Caco-2 (cell line): ENCODE measurements at regions not wholly inside any gene's neighbourhood (a gene's known extent, or its start where the extent isn't known, plus 50 kb on each side); places are given as distances from the start of the nearest gene placed in this dataset.

Source experiments
- BruUV-seq: library from RNA; stranded (reverse); fragments of 400-500 nt; replicated peaks from 2 replicates; lab custom pipeline; 2021; lab: Mats Ljungman, UMichigan
- CTCF ChIA-PET: fragments of 300-600 bp; sonication (Branson Sonifier 250); formaldehyde crosslinking; loops from one replicate; lab custom pipeline; 2022; ENCODE audit warnings: antibody characterized with exemption; lab: Charles Lee
- POLR2A ChIA-PET: fragments of 300-600 bp; sonication (Branson Sonifier 250); formaldehyde crosslinking; loops from one replicate; lab custom pipeline; 2022; ENCODE audit warnings: antibody characterized with exemption; lab: Charles Lee
- DNase-seq, 2 experiments: peaks; one replicate each; pipeline versions ENCODE4 v3.0.0 to v3.0.0-alpha.2; 2020 to 2022
- H3K27me3 ChIP-seq: replicated peaks from 2 replicates; pipeline ENCODE4 v1.6.0; 2011; ENCODE audit warnings: low read length; ENCODE audit not compliant: control insufficient read depth, insufficient read depth
- H3K36me3 ChIP-seq: 2 replicates; pipeline ENCODE4 v1.5.1; 2011; ENCODE audit warnings: low read length; ENCODE audit not compliant: control insufficient read depth, insufficient read depth
- H3K4me1 ChIP-seq: fragments of 250-450 bp; sonication (Bioruptor Pico); 2 replicates; pipeline ENCODE4 v1.5.1; 2020; ENCODE audit warnings: mild to moderate bottlenecking
- H3K4me3 ChIP-seq: 2 replicates; pipeline ENCODE4 v1.5.1; 2011; ENCODE audit warnings: low read depth, mild to moderate bottlenecking, control low read depth, low read length
- H3K9me3 ChIP-seq: fragments of 250-450 bp; sonication (Bioruptor Pico); 2 replicates; pipeline ENCODE4 v1.5.1; 2020; ENCODE audit warnings: mild to moderate bottlenecking, moderate library complexity
- H3K27ac Mint-ChIP-seq: one replicate; pipeline ENCODE4 v1.8.0; 2022; ENCODE audit warnings: mixed read lengths; ENCODE audit not compliant: unreplicated experiment
- H3K27me3 Mint-ChIP-seq: one replicate; pipeline ENCODE4 v1.8.0; 2022; ENCODE audit warnings: mixed read lengths; ENCODE audit not compliant: insufficient read depth, unreplicated experiment
- H3K36me3 Mint-ChIP-seq: one replicate; pipeline ENCODE4 v1.8.0; 2022; ENCODE audit warnings: mild to moderate bottlenecking, mixed read lengths; ENCODE audit not compliant: insufficient read depth, unreplicated experiment
- H3K4me1 Mint-ChIP-seq: one replicate; pipeline ENCODE4 v1.8.0; 2022; ENCODE audit warnings: low read depth, mixed read lengths; ENCODE audit not compliant: unreplicated experiment
- H3K4me3 Mint-ChIP-seq: one replicate; pipeline ENCODE4 v1.8.0; 2022; ENCODE audit warnings: mild to moderate bottlenecking, moderate library complexity, mixed read lengths; ENCODE audit not compliant: unreplicated experiment
- H3K9me3 Mint-ChIP-seq: one replicate; pipeline ENCODE4 v1.8.0; 2022; ENCODE audit warnings: mixed read lengths; ENCODE audit not compliant: unreplicated experiment
- CTCF ChIP-seq, 2 experiments: fragments of 200-600 bp in 1 of 2; IDR thresholded peaks; 1 replicate in 1 of 2; 2 replicates in 1 of 2; pipeline versions ENCODE4 v1.5.1 to v1.8.0; 2011 to 2022; ENCODE audit warnings: antibody characterized with exemption in 1 of 2, control low read depth in 1 of 2, inconsistent platforms in 1 of 2, low read depth in 1 of 2, low read length in 1 of 2, mild to moderate bottlenecking in 1 of 2, moderate library complexity in 1 of 2; ENCODE audit not compliant: insufficient read depth in 1 of 2, severe bottlenecking in 1 of 2, unreplicated experiment in 1 of 2
- intact Hi-C: fragments of 100-400 bp; cut with micrococcal nuclease; formaldehyde crosslinking; loops from one replicate; pipeline ENCODE4 v1.10.0; 2022; ENCODE audit not compliant: unreplicated experiment

GRCh38 chr9:81213456-81213855 is 475.9 kb downstream of the TLE1 start:
- Mint-ChIP-seq H3K4me1 (no peaks in the 10 kb centered on the region), H3K27ac (no peak overlapping the region), H3K36me3 (no peaks in the 10 kb centered on the region), H3K9me3 (no peaks in the 10 kb centered on the region), H3K27me3 (no peaks in the 10 kb centered on the region), H3K4me3 (no peak overlapping the region)
- H3K9me3 ChIP-seq: no peaks in the 10 kb centered on the region
- DNase-seq: no peak
- BruUV-seq: no TSS peak
- intact Hi-C loops: no loop called here
- ChIA-PET POLR2A (no interaction called here), CTCF (no interaction called here)
- H3K4me1 ChIP-seq: no peaks in the 10 kb centered on the region
- no peaks in the 10 kb centered on the region for H3K36me3 ChIP-seq
- no peaks in the 10 kb centered on the region for H3K27me3 ChIP-seq
- H3K4me3 ChIP-seq: no peak overlapping the region
- no peak for TF ChIP-seq CTCF (IDR thresholded peaks at IDR 0.05; ENCODE audit: insufficient read depth in 1 of 2, low read depth in 1 of 2, low read length in 1 of 2, severe bottlenecking in 1 of 2, unreplicated experiment in 1 of 2)

DNA sequence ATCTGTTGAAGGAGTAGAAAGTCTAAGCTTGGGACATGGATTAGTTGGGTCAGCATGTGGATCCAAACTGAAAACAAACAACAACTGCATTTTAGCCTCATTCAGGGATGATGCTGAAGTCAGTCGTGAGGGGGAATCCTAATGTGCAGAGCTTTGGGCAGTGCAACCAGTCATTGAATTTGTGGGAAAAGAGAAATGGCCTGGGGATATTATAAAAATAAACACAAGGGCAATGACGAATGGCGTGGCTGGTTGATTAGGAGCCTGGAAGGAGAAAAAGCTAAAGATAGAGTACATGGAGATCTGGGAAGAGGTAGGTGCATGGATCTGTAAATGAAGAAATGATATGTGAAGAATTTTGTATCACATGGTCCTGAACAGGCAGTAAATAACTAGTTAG is 477.6 kb downstream of the TLE1 start:
- no peaks in the 10 kb centered on the region for H3K9me3 Mint-ChIP-seq
- no peaks in the 10 kb centered on the region for H3K27me3 Mint-ChIP-seq
- no peak for TF ChIP-seq CTCF (IDR thresholded peaks at IDR 0.05; ENCODE audit: insufficient read depth in 1 of 2, low read depth in 1 of 2, low read length in 1 of 2, severe bottlenecking in 1 of 2, unreplicated experiment in 1 of 2)
- H3K4me3 ChIP-seq: no peak overlapping the region
- ChIA-PET CTCF (no interaction called here), POLR2A (no interaction called here)
- H3K4me3 Mint-ChIP-seq: no peak overlapping the region
- no peaks in the 10 kb centered on the region for H3K27me3 ChIP-seq
- no peaks in the 10 kb centered on the region for H3K4me1 ChIP-seq
- intact Hi-C loops: no loop called here
- BruUV-seq: no TSS peak
- H3K4me1 Mint-ChIP-seq: no peaks in the 10 kb centered on the region
- no peak for DNase-seq
- H3K36me3 Mint-ChIP-seq: no peaks in the 10 kb centered on the region
- H3K9me3 ChIP-seq: no peaks in the 10 kb centered on the region
- H3K36me3 ChIP-seq: no peaks in the 10 kb centered on the region
- H3K27ac Mint-ChIP-seq: no peak overlapping the region

- H3K36me3 ChIP-seq: no peaks in the 10 kb centered on the region
- no peak for TF ChIP-seq CTCF (IDR thresholded peaks at IDR 0.05; ENCODE audit: insufficient read depth in 1 of 2, low read depth in 1 of 2, low read length in 1 of 2, severe bottlenecking in 1 of 2, unreplicated experiment in 1 of 2)
- no TSS peak for BruUV-seq
- H3K27me3 ChIP-seq: no peaks in the 10 kb centered on the region
- no peak overlapping the region for H3K4me3 ChIP-seq
- ChIA-PET CTCF (no interaction called here), POLR2A (no interaction called here)
- intact Hi-C loops: no loop called here
- H3K27ac Mint-ChIP-seq: no peak overlapping the region
- H3K9me3 ChIP-seq: no peaks in the 10 kb centered on the region
- no peaks in the 10 kb centered on the region for H3K4me1 ChIP-seq
- no peaks in the 10 kb centered on the region for H3K9me3 Mint-ChIP-seq
- no peak overlapping the region for H3K4me3 Mint-ChIP-seq
- no peaks in the 10 kb centered on the region for H3K4me1 Mint-ChIP-seq
- DNase-seq: no peak
- H3K36me3 Mint-ChIP-seq: no peaks in the 10 kb centered on the region
- H3K27me3 Mint-ChIP-seq: no peaks in the 10 kb centered on the region
Observed at GRCh38 chr9:81207651-81208050, 481.7 kb downstream of the TLE1 start.
